ENCODE measurements at regions not wholly inside any gene's neighbourhood (a gene's known extent, or its start where the extent isn't known, plus 50 kb on each side); places are given as distances from the start of the nearest gene placed in this dataset.

DNA sequence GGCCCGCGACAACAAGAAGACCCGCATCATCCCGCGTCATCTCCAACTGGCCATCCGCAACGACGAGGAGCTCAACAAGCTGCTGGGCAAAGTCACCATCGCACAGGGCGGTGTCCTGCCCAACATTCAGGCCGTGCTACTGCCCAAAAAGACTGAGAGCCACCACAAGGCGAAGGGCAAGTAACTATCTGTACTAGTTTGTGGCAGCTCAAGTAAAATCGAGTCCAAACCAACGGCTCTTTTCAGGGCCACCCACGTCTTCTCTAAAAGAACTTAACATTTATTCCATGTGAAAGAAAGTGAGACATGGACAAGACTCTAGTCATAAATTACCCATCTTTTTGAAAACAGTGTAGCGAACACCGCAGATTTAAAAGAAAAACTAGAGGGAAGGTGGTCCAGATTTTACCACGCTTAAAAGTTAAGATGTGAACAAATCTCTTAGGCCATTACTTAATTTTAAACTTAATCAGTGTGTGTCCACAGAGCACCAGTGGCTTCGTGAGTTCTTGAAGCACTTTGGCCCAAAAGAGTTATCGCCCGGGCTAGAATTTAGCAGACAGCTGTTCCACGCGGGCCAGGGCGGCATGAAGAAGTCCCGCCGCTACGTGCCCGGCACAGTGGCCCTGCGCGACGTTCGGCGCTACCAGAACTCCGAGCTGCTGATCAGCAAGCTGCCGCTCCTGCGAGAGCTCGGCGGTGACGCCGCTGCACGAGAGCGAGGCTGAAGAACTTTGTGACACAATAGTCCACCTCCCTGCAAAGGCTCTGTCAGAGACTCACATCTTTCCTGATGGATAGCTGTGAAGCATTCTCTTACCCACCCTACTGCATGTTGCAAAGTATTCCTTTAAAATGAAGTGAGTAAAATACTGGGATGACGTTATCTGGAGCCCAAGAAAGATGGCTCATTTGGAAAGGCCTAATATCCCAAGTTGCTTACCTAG lies 113.9 kb upstream of the PRSS16 start (continued):
- TF ChIP-seq IRF2 (CRISPR knock-in tag; IDR thresholded peaks at IDR 0.05; ENCODE audit: borderline replicate concordance, low read depth) (no peak), ZNF423 (CRISPR knock-in tag; IDR thresholded peaks at IDR 0.05) (no peak), GTF2I (CRISPR knock-in tag; conservative IDR thresholded peaks at IDR 0.05) (no peak), ZNF317 (CRISPR knock-in tag; IDR thresholded peaks at IDR 0.05; ENCODE audit: borderline replicate concordance, low read depth) (no peak), FOXK1 (CRISPR knock-in tag; IDR thresholded peaks at IDR 0.05) (peak; percentile 61; the same call in 1 of the 2 replicates), CREM (CRISPR knock-in tag; IDR thresholded peaks at IDR 0.05) (no peak), ZNF396 (CRISPR knock-in tag; IDR thresholded peaks at IDR 0.05; ENCODE audit: borderline replicate concordance) (no peak), SOX15 (CRISPR knock-in tag; IDR thresholded peaks at IDR 0.05) (no peak), KAT7 (CRISPR knock-in tag; IDR thresholded peaks at IDR 0.05; ENCODE audit: borderline replicate concordance) (peak; percentile 37; the same call in 1 of the 2 replicates), FOXP1 (CRISPR knock-in tag; IDR thresholded peaks at IDR 0.05; ENCODE audit: borderline replicate concordance) (no peak), CBFB (CRISPR knock-in tag; IDR thresholded peaks at IDR 0.05; ENCODE audit: low read depth) (no peak), NFYB (CRISPR knock-in tag; conservative IDR thresholded peaks at IDR 0.05; ENCODE audit: low read depth) (0 out of 2 replicates have a peak, but pooled peaks have one; percentile 17), ZNF416 (CRISPR knock-in tag; IDR thresholded peaks at IDR 0.05) (peak; percentile 99), ZNF671 (CRISPR knock-in tag; IDR thresholded peaks at IDR 0.05) (peak; percentile 98), ZNF219 (CRISPR knock-in tag; IDR thresholded peaks at IDR 0.05; ENCODE audit: borderline replicate concordance) (no peak)
- TF ChIP-seq, protein P1, sequence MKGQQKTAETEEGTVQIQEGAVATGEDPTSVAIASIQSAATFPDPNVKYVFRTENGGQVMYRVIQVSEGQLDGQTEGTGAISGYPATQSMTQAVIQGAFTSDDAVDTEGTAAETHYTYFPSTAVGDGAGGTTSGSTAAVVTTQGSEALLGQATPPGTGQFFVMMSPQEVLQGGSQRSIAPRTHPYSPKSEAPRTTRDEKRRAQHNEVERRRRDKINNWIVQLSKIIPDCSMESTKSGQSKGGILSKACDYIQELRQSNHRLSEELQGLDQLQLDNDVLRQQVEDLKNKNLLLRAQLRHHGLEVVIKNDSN (CRISPR knock-in tag; IDR thresholded peaks at IDR 0.05), result no peak
- TF ChIP-seq, protein P2, sequence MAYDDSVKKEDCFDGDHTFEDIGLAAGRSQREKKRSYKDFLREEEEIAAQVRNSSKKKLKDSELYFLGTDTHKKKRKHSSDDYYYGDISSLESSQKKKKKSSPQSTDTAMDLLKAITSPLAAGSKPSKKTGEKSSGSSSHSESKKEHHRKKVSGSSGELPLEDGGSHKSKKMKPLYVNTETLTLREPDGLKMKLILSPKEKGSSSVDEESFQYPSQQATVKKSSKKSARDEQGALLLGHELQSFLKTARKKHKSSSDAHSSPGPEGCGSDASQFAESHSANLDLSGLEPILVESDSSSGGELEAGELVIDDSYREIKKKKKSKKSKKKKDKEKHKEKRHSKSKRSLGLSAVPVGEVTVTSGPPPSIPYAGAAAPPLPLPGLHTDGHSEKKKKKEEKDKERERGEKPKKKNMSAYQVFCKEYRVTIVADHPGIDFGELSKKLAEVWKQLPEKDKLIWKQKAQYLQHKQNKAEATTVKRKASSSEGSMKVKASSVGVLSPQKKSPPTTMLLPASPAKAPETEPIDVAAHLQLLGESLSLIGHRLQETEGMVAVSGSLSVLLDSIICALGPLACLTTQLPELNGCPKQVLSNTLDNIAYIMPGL (CRISPR knock-in tag; IDR thresholded peaks at IDR 0.05), result peak; percentile 12; the same call in 1 of the 2 replicates
- TF ChIP-seq, protein P3, sequence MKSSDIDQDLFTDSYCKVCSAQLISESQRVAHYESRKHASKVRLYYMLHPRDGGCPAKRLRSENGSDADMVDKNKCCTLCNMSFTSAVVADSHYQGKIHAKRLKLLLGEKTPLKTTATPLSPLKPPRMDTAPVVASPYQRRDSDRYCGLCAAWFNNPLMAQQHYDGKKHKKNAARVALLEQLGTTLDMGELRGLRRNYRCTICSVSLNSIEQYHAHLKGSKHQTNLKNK (CRISPR knock-in tag; IDR thresholded peaks at IDR 0.05), result no peak
- TF ChIP-seq, protein P4, sequence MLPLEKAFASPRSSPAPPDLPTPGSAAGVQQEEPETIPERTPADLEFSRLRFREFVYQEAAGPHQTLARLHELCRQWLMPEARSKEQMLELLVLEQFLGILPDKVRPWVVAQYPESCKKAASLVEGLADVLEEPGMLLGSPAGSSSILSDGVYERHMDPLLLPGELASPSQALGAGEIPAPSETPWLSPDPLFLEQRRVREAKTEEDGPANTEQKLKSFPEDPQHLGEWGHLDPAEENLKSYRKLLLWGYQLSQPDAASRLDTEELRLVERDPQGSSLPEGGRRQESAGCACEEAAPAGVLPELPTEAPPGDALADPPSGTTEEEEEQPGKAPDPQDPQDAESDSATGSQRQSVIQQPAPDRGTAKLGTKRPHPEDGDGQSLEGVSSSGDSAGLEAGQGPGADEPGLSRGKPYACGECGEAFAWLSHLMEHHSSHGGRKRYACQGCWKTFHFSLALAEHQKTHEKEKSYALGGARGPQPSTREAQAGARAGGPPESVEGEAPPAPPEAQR (CRISPR knock-in tag; IDR thresholded peaks at IDR 0.05), result no peak
- TF ChIP-seq, protein P5, sequence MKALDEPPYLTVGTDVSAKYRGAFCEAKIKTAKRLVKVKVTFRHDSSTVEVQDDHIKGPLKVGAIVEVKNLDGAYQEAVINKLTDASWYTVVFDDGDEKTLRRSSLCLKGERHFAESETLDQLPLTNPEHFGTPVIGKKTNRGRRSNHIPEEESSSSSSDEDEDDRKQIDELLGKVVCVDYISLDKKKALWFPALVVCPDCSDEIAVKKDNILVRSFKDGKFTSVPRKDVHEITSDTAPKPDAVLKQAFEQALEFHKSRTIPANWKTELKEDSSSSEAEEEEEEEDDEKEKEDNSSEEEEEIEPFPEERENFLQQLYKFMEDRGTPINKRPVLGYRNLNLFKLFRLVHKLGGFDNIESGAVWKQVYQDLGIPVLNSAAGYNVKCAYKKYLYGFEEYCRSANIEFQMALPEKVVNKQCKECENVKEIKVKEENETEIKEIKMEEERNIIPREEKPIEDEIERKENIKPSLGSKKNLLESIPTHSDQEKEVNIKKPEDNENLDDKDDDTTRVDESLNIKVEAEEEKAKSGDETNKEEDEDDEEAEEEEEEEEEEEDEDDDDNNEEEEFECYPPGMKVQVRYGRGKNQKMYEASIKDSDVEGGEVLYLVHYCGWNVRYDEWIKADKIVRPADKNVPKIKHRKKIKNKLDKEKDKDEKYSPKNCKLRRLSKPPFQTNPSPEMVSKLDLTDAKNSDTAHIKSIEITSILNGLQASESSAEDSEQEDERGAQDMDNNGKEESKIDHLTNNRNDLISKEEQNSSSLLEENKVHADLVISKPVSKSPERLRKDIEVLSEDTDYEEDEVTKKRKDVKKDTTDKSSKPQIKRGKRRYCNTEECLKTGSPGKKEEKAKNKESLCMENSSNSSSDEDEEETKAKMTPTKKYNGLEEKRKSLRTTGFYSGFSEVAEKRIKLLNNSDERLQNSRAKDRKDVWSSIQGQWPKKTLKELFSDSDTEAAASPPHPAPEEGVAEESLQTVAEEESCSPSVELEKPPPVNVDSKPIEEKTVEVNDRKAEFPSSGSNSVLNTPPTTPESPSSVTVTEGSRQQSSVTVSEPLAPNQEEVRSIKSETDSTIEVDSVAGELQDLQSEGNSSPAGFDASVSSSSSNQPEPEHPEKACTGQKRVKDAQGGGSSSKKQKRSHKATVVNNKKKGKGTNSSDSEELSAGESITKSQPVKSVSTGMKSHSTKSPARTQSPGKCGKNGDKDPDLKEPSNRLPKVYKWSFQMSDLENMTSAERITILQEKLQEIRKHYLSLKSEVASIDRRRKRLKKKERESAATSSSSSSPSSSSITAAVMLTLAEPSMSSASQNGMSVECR (CRISPR knock-in tag; IDR thresholded peaks at IDR 0.05; ENCODE audit: borderline replicate concordance), result peak; percentile 73
- TF ChIP-seq, protein P6, sequence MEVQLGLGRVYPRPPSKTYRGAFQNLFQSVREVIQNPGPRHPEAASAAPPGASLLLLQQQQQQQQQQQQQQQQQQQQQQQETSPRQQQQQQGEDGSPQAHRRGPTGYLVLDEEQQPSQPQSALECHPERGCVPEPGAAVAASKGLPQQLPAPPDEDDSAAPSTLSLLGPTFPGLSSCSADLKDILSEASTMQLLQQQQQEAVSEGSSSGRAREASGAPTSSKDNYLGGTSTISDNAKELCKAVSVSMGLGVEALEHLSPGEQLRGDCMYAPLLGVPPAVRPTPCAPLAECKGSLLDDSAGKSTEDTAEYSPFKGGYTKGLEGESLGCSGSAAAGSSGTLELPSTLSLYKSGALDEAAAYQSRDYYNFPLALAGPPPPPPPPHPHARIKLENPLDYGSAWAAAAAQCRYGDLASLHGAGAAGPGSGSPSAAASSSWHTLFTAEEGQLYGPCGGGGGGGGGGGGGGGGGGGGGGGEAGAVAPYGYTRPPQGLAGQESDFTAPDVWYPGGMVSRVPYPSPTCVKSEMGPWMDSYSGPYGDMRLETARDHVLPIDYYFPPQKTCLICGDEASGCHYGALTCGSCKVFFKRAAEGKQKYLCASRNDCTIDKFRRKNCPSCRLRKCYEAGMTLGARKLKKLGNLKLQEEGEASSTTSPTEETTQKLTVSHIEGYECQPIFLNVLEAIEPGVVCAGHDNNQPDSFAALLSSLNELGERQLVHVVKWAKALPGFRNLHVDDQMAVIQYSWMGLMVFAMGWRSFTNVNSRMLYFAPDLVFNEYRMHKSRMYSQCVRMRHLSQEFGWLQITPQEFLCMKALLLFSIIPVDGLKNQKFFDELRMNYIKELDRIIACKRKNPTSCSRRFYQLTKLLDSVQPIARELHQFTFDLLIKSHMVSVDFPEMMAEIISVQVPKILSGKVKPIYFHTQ (CRISPR knock-in tag; IDR thresholded peaks at IDR 0.05), result peak; percentile 99
- TF ChIP-seq, protein P7, sequence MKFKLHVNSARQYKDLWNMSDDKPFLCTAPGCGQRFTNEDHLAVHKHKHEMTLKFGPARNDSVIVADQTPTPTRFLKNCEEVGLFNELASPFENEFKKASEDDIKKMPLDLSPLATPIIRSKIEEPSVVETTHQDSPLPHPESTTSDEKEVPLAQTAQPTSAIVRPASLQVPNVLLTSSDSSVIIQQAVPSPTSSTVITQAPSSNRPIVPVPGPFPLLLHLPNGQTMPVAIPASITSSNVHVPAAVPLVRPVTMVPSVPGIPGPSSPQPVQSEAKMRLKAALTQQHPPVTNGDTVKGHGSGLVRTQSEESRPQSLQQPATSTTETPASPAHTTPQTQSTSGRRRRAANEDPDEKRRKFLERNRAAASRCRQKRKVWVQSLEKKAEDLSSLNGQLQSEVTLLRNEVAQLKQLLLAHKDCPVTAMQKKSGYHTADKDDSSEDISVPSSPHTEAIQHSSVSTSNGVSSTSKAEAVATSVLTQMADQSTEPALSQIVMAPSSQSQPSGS (CRISPR knock-in tag; IDR thresholded peaks at IDR 0.05; ENCODE audit: borderline replicate concordance, low read depth), result no peak
- TF ChIP-seq, protein P8, sequence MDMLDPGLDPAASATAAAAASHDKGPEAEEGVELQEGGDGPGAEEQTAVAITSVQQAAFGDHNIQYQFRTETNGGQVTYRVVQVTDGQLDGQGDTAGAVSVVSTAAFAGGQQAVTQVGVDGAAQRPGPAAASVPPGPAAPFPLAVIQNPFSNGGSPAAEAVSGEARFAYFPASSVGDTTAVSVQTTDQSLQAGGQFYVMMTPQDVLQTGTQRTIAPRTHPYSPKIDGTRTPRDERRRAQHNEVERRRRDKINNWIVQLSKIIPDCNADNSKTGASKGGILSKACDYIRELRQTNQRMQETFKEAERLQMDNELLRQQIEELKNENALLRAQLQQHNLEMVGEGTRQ (CRISPR knock-in tag; IDR thresholded peaks at IDR 0.05), result no peak

Data from WTC11 (cell line).